NCI-H2107 treated with DMSO at 0.1 percent for 48 hours (cell line): ENCODE measurements at regions not wholly inside any gene's neighbourhood (a gene's known extent, or its start where the extent isn't known, plus 50 kb on each side); places are given as distances from the start of the nearest gene placed in this dataset.
"Not testable (repeated sequence)": the region's sequence is repeated elsewhere in the genome, so short reads cannot be mapped to it uniquely, and the experiment has no call there.

Experiments used
- DNase-seq: peaks from one replicate; lab custom pipeline; 2025; ENCODE audit not compliant: unreplicated experiment; lab: John Stamatoyannopoulos, UW

GRCh38 chr6:49118478-49118877 lies 344.6 kb downstream of the MMUT start:
- no peak for DNase-seq

- no peak for DNase-seq
These were observed 352.1 kb downstream of the MMUT start for GRCh38 chr6:49110916-49111315.

- DNase-seq: not testable (repeated sequence)
These were observed 365.4 kb downstream of the MMUT start for GRCh38 chr6:49097664-49098063.

GRCh38 chr6:49097116-49097515 lies 365.9 kb downstream of the MMUT start:
- DNase-seq: no peak

DNA sequence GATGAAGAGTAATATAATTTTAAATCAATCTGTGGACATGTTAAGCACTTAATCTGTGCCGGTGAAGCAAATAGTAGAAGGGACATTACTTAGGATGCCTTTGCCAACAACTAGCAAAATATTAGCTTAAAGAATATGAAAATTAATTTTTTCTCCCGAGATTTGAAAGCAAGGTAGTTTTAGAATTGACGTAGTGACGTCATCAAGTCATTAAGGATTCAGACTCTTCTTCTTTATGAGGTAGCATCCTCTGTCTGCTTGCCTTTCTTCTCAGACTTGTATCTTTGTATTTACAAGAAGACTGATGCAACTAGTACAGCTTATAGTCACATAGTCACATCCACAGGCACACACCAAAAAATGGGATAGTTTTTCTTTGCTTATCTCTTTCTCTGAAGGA lies 374.4 kb downstream of the MMUT start:
- no peak for DNase-seq

DNA sequence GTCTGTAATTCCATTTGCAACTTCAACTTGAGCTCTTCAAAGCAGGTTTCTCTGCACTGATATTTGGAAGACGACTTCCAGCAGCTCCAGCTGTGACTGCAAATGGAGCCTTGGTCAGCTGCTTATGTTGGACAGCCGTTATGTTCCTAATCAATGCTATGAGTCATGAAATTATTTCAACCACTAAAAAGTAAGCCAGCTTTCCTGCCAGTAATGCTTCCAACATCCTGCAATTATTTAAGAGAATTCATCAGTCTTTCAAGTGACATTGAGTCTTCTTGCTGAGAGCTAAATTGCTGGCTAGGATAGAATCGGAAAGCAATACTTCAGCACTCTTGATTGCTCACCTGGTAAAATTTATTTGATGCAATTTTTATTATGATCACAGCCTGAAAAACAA lies 375.7 kb downstream of the MMUT start:
- no peak for DNase-seq

- DNase-seq: no peak
These were observed 380.4 kb downstream of the MMUT start for GRCh38 chr6:49082611-49083010.

- no peak for DNase-seq
These were observed 390.0 kb downstream of the MMUT start for GRCh38 chr6:49072885-49073620.

DNA sequence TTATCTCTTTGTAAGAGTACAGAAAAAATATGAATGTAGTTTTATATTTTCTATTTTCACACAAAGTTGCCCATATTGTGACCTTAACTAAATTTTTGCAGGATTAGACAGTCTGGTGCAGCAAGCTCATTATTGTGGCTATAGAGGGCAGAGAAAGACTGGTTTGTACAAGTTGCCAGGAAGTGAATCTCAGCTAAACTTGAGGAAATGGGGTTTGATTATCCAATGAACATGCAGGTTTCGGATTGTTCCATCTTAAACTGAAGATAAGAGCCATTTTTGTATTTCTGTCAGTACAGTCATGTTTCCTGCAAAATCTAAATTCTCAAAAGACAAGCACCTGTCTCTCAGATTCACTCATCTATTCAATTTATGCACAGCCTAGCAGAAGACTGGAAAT lies 390.9 kb downstream of the MMUT start:
- DNase-seq: no peak

DNA sequence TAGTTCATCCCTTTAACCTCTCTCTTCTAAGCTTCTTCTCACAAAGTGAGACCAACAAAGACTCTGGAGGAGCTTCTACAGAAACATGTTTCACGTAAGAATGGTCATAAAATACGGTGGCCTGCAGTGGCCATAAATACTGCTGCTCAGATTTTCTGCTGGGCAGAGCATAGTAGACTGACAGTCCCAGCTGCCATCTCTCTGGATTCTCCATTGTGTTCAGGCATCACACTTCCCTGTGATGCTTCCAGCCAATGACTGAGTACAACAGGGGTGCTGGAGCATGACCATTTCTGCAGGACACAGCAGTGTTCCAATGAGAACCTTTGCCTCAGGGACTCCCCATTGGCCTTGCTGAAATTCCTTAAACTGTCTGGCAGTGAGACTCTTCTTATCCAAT lies 392.6 kb downstream of the MMUT start:
- DNase-seq: no peak

GRCh38 chr6:49054311-49054710 lies 408.7 kb downstream of the MMUT start:
- DNase-seq: no peak

- DNase-seq: no peak
These were observed 410.2 kb downstream of the MMUT start for GRCh38 chr6:49052901-49053300.

DNA sequence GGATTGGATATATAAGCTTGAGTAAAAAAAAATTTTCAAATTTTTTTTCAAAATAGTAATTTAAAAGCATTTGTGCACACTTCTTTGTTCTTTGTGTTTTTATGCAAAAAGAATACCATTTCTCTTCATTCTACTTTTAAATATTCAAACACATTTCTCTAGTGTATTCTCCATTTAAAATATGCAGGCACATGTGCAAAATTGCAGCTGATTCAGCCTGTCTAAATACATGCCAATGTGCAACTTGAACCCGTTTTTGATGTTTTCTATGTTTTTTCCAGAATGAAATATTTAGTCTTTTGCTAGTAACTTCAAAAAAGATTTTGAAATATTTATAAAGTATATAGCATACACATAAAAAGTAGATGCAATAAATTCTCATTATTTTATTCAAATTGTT lies 411.8 kb downstream of the MMUT start:
- no peak for DNase-seq

DNA sequence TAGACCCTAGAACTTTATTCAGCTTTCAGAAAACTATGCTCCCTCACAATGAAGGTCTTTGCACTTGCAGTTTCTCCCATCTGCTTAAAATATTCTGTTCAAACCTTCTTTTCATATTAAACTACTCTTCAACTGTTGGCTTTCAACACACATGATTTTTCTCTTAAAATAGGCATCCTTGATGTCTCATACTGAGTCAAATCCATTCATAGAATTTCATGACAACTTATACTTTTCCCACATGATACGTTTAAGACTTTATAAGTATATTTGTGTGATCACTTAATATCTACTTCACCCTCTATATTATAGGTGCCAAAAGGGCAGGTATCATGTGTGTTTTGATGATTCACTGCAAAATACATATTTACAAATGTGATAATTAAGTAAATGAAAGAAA lies 412.5 kb downstream of the MMUT start:
- no peak for DNase-seq

DNA sequence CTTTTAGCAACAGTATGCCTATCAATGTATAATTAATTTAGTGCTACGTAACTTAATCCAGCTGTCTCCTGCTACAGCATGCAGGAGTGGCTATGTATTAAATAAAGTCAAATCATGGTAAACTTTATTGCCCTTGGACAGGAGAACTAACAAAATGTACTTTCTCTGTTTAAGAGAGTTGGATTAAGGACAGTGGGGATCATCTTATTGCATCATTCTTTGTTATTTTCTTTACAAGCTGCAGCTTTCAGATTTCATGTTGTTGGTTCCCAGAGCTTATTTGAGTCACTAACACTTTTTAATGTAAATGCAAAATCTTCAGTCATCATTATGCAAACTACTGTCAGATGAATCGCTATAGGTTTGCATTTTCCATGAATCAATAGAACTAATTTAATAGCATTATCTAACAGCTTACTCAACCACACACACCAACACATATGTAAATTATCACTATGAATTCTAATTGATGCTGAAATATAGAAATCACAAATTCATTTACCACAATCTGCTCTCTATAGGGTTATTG lies 424.7 kb downstream of the MMUT start:
- DNase-seq: no peak

GRCh38 chr6:49030251-49031020 lies 432.6 kb downstream of the MMUT start:
- no peak for DNase-seq

DNA sequence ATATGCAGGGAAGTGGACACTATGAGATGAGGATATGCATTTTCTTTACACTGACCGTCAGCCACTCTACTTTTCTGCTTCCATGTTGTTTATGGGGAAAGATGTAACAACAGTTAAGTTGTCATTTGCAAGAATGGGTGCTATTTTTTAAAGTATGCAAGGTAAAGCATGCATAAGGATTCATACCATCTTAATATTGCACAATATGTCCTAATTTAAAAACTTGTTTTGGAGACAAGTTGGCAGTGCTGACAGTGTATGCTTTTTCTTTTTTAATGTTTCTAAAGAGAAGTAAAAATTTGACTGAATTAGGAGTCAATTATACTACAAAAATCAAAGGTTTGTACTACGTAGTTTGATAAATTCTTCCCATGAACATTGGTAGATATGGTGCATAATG lies 435.4 kb downstream of the MMUT start:
- DNase-seq: no peak

DNA sequence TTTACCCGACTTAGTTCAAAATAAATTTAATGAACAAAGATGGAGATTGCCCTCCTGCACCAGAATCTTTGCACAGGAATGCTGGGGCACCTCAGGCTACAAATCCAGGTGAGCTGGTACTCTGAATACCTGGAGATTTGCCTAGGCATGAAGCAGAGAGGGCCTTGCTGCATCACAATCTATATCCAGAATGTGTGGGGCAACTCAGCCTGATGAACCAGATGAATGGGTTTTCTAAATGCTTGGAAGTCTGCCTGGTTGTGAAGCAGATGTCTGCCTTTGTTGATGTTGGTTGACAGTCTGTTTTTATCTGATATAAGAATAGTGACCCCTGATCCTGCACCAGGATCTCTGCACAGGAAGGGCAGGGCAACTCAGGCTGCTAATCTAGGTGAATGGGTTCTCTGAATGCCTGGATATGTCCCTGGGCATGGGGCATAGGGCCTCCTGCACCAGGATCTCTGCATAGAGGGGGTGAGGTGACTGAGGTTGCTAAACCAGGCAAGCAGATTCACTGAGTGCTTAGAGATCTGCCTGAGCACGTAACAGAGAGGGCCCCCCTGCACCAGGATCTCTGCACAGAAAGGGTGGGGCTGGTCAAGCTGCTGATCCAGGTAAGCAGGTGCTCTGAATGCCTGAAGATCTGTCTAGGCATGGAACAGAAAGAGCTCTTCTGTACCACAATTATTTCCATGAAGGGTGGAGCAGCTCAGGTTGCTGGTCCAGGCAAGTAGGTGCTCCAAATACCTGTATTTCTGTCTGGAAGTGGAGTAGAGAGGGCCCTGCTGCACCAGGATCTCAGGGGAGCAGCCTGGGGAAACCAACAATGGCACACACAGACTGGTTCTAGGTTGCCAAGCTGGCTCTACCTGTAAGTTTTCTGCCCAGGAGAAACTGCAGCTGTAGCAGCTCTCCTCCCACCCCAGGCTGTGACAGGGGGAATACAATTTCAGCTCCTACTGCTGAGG lies 437.5 kb downstream of the MMUT start:
- DNase-seq: no peak

- DNase-seq: no peak
These were observed 458.3 kb downstream of the MMUT start for GRCh38 chr6:49004801-49005200.

- DNase-seq: no peak
These were observed 459.7 kb downstream of the MMUT start for GRCh38 chr6:49003348-49003747.

DNA sequence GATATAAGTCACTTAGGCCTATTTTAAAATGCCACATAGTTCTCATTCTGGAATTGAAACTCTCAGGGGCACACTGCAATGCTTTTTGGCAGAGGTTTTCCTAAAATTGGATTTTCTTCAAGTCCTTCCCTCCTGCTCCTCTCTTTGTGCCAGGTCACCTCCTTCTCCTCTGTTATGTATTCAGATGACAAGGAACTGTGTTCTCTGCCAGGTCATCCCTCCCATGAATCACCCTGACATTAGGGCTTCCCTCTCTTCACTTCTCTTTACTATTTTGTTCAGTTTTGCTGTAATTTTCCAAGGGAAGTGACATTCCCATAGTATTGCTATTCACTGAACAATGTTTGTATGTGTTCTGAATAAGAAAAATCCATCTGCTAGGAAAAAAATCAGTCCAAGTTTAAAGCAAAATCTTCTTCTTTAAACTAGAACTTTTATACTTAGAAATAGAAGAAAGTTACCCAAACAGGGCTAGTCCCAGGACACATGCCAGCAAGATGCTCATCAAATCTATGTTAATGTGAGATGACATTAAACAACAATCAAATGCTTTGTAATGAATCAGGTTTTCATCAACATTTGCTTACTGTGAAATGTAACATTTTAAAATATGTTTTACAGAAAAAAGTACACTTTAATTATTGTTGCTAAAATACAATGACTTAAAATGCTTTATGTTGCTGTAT lies 461.1 kb downstream of the MMUT start:
- no peak for DNase-seq
